ENCODE measurements at regions not wholly inside any gene's neighbourhood (a gene's known extent, or its start where the extent isn't known, plus 50 kb on each side); places are given as distances from the start of the nearest gene placed in this dataset.
A peak's percentile ranks its signal among the peaks of the same experiment; 100 is the strongest.
"Not testable (repeated sequence)": the region's sequence is repeated elsewhere in the genome, so short reads cannot be mapped to it uniquely, and the experiment has no call there.

DNA sequence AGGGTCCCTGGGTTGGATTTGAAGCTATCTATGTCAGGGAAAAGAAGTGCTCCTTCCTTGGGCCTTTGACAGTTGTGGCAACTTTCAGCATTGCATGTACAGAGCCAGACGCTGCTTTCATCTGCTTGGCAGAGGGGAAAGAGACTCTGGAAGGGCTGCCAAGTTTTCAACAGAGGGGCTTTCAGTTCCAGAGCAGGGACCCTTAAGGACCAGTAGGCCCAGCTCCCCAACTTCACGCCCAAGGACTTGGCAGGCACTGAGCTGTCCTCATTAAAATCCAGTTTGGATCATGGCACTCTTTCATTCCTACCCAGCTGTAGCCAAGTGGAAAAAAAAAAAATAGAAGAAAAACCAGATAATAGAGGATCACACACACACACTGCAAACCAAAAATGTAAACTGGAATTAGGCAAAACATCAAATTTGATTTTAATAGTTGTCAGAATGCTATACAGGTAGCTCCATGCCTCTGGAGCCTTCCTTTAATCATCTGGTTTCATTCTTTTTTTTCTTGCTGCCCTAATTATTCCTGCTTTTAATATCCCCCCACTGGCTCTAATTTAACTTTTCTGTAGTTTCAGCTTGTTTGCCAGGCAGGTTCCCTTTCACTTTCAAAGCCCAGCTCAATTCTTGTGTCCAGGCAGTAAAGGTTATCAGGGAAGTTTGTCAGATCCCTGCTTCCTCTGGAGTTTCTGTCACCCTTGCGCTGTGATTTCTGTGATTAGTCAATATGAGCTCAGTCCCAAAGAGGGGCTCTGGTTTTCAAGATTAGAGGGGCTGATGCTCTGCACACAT, 702.6 kb upstream of the CDH8 start:
- no peak overlapping the region for H4K8ac ChIP-seq (ENCODE audit: low read depth, low read length)
- H3K36me3 ChIP-seq (replicated peaks in 1 of 2; ENCODE audit: control insufficient read depth in 2 of 2, insufficient read depth in 2 of 2, low read length in 2 of 2), result no peaks in the 10 kb centered on the region
- no peak overlapping the region for H3K4me3 ChIP-seq (ENCODE audit: low read length in 2 of 2)
- H3K23ac ChIP-seq (ENCODE audit: low read depth, low read length, poor library complexity), result no peak overlapping the region
- no peaks in the 10 kb centered on the region for H3K9me3 ChIP-seq (replicated peaks in 1 of 2; ENCODE audit: control insufficient read depth in 2 of 2, insufficient read depth in 1 of 2, low read depth in 1 of 2, low read length in 2 of 2)
- H3K4ac ChIP-seq (ENCODE audit: low read length), result no peak overlapping the region
- H3K14ac ChIP-seq (ENCODE audit: low read length), result no peak overlapping the region
- no peak overlapping the region for H3K27ac ChIP-seq (replicated peaks; ENCODE audit: low read length)
- no peak overlapping the region for H3K18ac ChIP-seq (ENCODE audit: low read length)
- no peaks in the 10 kb centered on the region for H3K27me3 ChIP-seq (ENCODE audit: control insufficient read depth in 3 of 3, insufficient read depth in 3 of 3, low read depth in 1 of 3, low read length in 3 of 3)
- H2AK5ac ChIP-seq (ENCODE audit: low read depth, low read length), result no peak overlapping the region
- no peak overlapping the region for H2BK5ac ChIP-seq (ENCODE audit: low read length)
- no peak overlapping the region for H2BK12ac ChIP-seq (ENCODE audit: low read length)
- no peak overlapping the region for H3K9ac ChIP-seq (ENCODE audit: low read depth, low read length, poor library complexity)
- no peaks in the 10 kb centered on the region for H3K79me1 ChIP-seq (ENCODE audit: low read depth, low read length)
- no peak overlapping the region for H4K91ac ChIP-seq (ENCODE audit: low read depth, low read length, poor library complexity)
- no peak overlapping the region for H3K4me2 ChIP-seq (ENCODE audit: insufficient read depth, low read length, poor library complexity, severe bottlenecking)
- no peak for DNase-seq (ENCODE audit: low spot score)
- WGBS, 2 donors (ENCODE audit: extremely low coverage in 2 of 2, insufficient read length in 2 of 2, insufficient replicate concordance in 1 of 2), result no CpG with 5 or more reads among the region's 3 CpGs
- no peaks in the 10 kb centered on the region for H3K4me1 ChIP-seq (ENCODE audit: control insufficient read depth in 2 of 2, insufficient read depth in 1 of 2, low read depth in 1 of 2, low read length in 2 of 2)
- H2BK120ac ChIP-seq (ENCODE audit: low read depth, low read length), result no peak overlapping the region
- H2BK15ac ChIP-seq (ENCODE audit: low read length), result no peak overlapping the region
- H2AFZ ChIP-seq (ENCODE audit: low read length), result peak overlapping the region; percentile 67

GRCh38 chr16:62732092-62732491, 695.9 kb upstream of the CDH8 start:
- Histone ChIP-seq H3K27me3 (ENCODE audit: control insufficient read depth in 3 of 3, insufficient read depth in 3 of 3, low read depth in 1 of 3, low read length in 3 of 3) (no peaks in the 10 kb centered on the region), H3K27ac (replicated peaks; ENCODE audit: low read length) (no peak overlapping the region), H3K4me2 (ENCODE audit: insufficient read depth, low read length, poor library complexity, severe bottlenecking) (no peak overlapping the region), H3K4me3 (ENCODE audit: low read length in 2 of 2) (no peak overlapping the region), H3K9me3 (replicated peaks in 1 of 2; ENCODE audit: control insufficient read depth in 2 of 2, insufficient read depth in 1 of 2, low read depth in 1 of 2, low read length in 2 of 2) (no peaks in the 10 kb centered on the region), H3K79me1 (ENCODE audit: low read depth, low read length) (no peaks in the 10 kb centered on the region), H2BK15ac (ENCODE audit: low read length) (no peak overlapping the region), H3K36me3 (replicated peaks in 1 of 2; ENCODE audit: control insufficient read depth in 2 of 2, insufficient read depth in 2 of 2, low read length in 2 of 2) (no peaks in the 10 kb centered on the region), H3K14ac (ENCODE audit: low read length) (no peak overlapping the region), H2BK120ac (ENCODE audit: low read depth, low read length) (no peak overlapping the region), H3K4me1 (ENCODE audit: control insufficient read depth in 2 of 2, insufficient read depth in 1 of 2, low read depth in 1 of 2, low read length in 2 of 2) (peaks cover 0 to 5% of the 10 kb centered on the region in 2 donors), H3K4ac (ENCODE audit: low read length) (no peak overlapping the region), H4K91ac (ENCODE audit: low read depth, low read length, poor library complexity) (no peak overlapping the region), H3K18ac (ENCODE audit: low read length) (no peak overlapping the region), H3K9ac (ENCODE audit: low read depth, low read length, poor library complexity) (no peak overlapping the region), H2AFZ (ENCODE audit: low read length) (peak overlapping the region; percentile 39), H4K8ac (ENCODE audit: low read depth, low read length) (no peak overlapping the region), H3K23ac (ENCODE audit: low read depth, low read length, poor library complexity) (no peak overlapping the region), H2AK5ac (ENCODE audit: low read depth, low read length) (no peak overlapping the region), H2BK12ac (ENCODE audit: low read length) (no peak overlapping the region), H2BK5ac (ENCODE audit: low read length) (no peak overlapping the region)
- DNase-seq (ENCODE audit: low spot score), result no peak

DNA sequence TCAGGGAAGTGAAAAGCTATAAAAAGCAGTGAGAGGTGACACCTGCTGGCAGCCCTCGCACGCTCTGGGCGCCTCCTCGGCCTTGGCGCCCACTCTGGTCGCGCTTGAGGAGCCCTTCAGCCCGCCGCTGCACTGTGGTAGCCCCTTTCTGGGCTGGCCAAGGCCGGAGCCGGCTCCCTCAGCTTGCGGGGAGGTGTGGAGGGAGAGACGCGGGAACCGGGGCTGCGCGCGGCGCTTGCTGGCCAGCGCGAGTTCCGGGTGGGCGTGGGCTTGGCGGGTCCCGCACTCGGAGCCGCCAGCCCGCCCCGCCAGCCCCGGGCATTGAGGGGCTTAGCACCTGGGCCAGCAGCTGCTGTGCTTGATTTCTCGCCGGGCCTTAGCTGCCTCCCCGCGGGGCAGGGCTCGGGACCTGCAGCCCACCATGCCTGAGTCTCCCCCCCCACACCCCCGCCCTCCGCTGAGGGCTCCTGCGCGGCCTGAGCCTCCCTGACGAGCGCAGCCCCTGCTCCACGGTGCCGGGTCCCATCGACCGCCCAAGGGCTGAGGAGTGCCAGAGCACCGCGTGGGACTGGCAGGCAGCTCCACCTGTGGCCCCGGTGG, 688.5 kb upstream of the CDH8 start:
- H3K4me2 ChIP-seq (ENCODE audit: insufficient read depth, low read length, poor library complexity, severe bottlenecking); H2BK120ac ChIP-seq (ENCODE audit: low read depth, low read length); H2BK15ac ChIP-seq (ENCODE audit: low read length); H3K9ac ChIP-seq (ENCODE audit: low read depth, low read length, poor library complexity); H2BK12ac ChIP-seq (ENCODE audit: low read length); H3K4ac ChIP-seq (ENCODE audit: low read length); H3K79me1 ChIP-seq (ENCODE audit: low read depth, low read length); H2BK5ac ChIP-seq (ENCODE audit: low read length); H3K36me3 ChIP-seq (replicated peaks in 1 of 2; ENCODE audit: control insufficient read depth in 2 of 2, insufficient read depth in 2 of 2, low read length in 2 of 2); H3K4me3 ChIP-seq (ENCODE audit: low read length in 2 of 2); H2AK5ac ChIP-seq (ENCODE audit: low read depth, low read length); H3K27ac ChIP-seq (replicated peaks; ENCODE audit: low read length); H3K9me3 ChIP-seq (replicated peaks in 1 of 2; ENCODE audit: control insufficient read depth in 2 of 2, insufficient read depth in 1 of 2, low read depth in 1 of 2, low read length in 2 of 2); H3K27me3 ChIP-seq (ENCODE audit: control insufficient read depth in 3 of 3, insufficient read depth in 3 of 3, low read depth in 1 of 3, low read length in 3 of 3); H3K14ac ChIP-seq (ENCODE audit: low read length); DNase-seq (ENCODE audit: low spot score); H3K23ac ChIP-seq (ENCODE audit: low read depth, low read length, poor library complexity); H4K8ac ChIP-seq (ENCODE audit: low read depth, low read length); H3K18ac ChIP-seq (ENCODE audit: low read length); H3K4me1 ChIP-seq (ENCODE audit: control insufficient read depth in 2 of 2, insufficient read depth in 1 of 2, low read depth in 1 of 2, low read length in 2 of 2); H2AFZ ChIP-seq (ENCODE audit: low read length); H4K91ac ChIP-seq (ENCODE audit: low read depth, low read length, poor library complexity): not testable (repeated sequence)
- no CpG with 5 or more reads among the region's 48 CpGs for WGBS, 2 donors (ENCODE audit: extremely low coverage in 2 of 2, insufficient read length in 2 of 2, insufficient replicate concordance in 1 of 2)

GRCh38 chr16:62720651-62721050, 684.4 kb upstream of the CDH8 start:
- Histone ChIP-seq H3K4me1 (ENCODE audit: control insufficient read depth in 2 of 2, insufficient read depth in 1 of 2, low read depth in 1 of 2, low read length in 2 of 2) (no peaks in the 10 kb centered on the region), H3K14ac (ENCODE audit: low read length) (no peak overlapping the region), H3K4me3 (ENCODE audit: low read length in 2 of 2) (no peak overlapping the region), H2BK12ac (ENCODE audit: low read length) (no peak overlapping the region), H3K23ac (ENCODE audit: low read depth, low read length, poor library complexity) (no peak overlapping the region), H3K36me3 (replicated peaks in 1 of 2; ENCODE audit: control insufficient read depth in 2 of 2, insufficient read depth in 2 of 2, low read length in 2 of 2) (no peaks in the 10 kb centered on the region), H2AFZ (ENCODE audit: low read length) (no peak overlapping the region), H3K4me2 (ENCODE audit: insufficient read depth, low read length, poor library complexity, severe bottlenecking) (no peak overlapping the region), H3K9me3 (replicated peaks in 1 of 2; ENCODE audit: control insufficient read depth in 2 of 2, insufficient read depth in 1 of 2, low read depth in 1 of 2, low read length in 2 of 2) (no peaks in the 10 kb centered on the region), H3K27me3 (ENCODE audit: control insufficient read depth in 3 of 3, insufficient read depth in 3 of 3, low read depth in 1 of 3, low read length in 3 of 3) (no peaks in the 10 kb centered on the region), H2BK120ac (ENCODE audit: low read depth, low read length) (no peak overlapping the region), H4K91ac (ENCODE audit: low read depth, low read length, poor library complexity) (no peak overlapping the region), H3K27ac (replicated peaks; ENCODE audit: low read length) (no peak overlapping the region), H3K79me1 (ENCODE audit: low read depth, low read length) (no peaks in the 10 kb centered on the region), H3K9ac (ENCODE audit: low read depth, low read length, poor library complexity) (no peak overlapping the region), H3K18ac (ENCODE audit: low read length) (no peak overlapping the region), H2BK15ac (ENCODE audit: low read length) (no peak overlapping the region), H2BK5ac (ENCODE audit: low read length) (no peak overlapping the region), H4K8ac (ENCODE audit: low read depth, low read length) (no peak overlapping the region), H3K4ac (ENCODE audit: low read length) (no peak overlapping the region), H2AK5ac (ENCODE audit: low read depth, low read length) (no peak overlapping the region)
- DNase-seq (ENCODE audit: low spot score), result no peak
- no CpG with 5 or more reads among the region's 5 CpGs for WGBS, 2 donors (ENCODE audit: extremely low coverage in 2 of 2, insufficient read length in 2 of 2, insufficient replicate concordance in 1 of 2)
